H1 (cell line): ENCODE measurements at regions not wholly inside any gene's neighbourhood (a gene's known extent, or its start where the extent isn't known, plus 50 kb on each side); places are given as distances from the start of the nearest gene placed in this dataset.

Experiments
- CTCF ChIA-PET: fragments of 300-600 bp; sonication (Branson Sonifier 250); formaldehyde crosslinking; loops from one replicate; lab custom pipeline; 2021; ENCODE audit not compliant: partially characterized antibody; lab: Charles Lee
- POLR2A ChIA-PET: fragments of 300-600 bp; sonication (Branson Sonifier 250); formaldehyde crosslinking; loops from one replicate; lab custom pipeline; 2021; ENCODE audit warnings: inconsistent platforms; ENCODE audit not compliant: partially characterized antibody; lab: Charles Lee
- DNase-seq, 2 experiments: peaks; one replicate each; pipeline versions ENCODE4 v3.0.0 to v3.0.0-alpha.2; 2010 to 2022; ENCODE audit warnings: low spot score in 2 of 2, low read depth in 1 of 2, mixed read lengths in 1 of 2
- FAIRE-seq: peaks from 2 replicates; lab custom pipeline; 2011; peaks lifted over from hg19 to GRCh38; lab: Jason Lieb, UNC
- H2AFZ ChIP-seq: 2 replicates; pipeline ENCODE4 v1.8.1; 2012; ENCODE audit warnings: low read length, inconsistent platforms
- H2AK5ac ChIP-seq: 2 replicates; pipeline ENCODE4 v1.6.1; 2013; ENCODE audit warnings: low read depth, low read length
- H2BK120ac ChIP-seq: replicated peaks from 2 replicates; pipeline ENCODE3; 2013; ENCODE audit warnings: low read depth, low read length, inconsistent platforms
- H2BK12ac ChIP-seq: 2 replicates; pipeline ENCODE4 v1.6.1; 2013; ENCODE audit warnings: low read depth, low read length
- H2BK15ac ChIP-seq: 2 replicates; pipeline ENCODE4 v1.6.1; 2013; ENCODE audit warnings: low read length
- H2BK20ac ChIP-seq: 2 replicates; pipeline ENCODE4 v1.6.1; 2013; ENCODE audit warnings: low read length
- H2BK5ac ChIP-seq: 2 replicates; pipeline ENCODE4 v1.6.1; 2013; ENCODE audit warnings: low read depth, low read length
- H3K14ac ChIP-seq: 2 replicates; pipeline ENCODE4 v1.6.1; 2013; ENCODE audit warnings: inconsistent platforms; ENCODE audit not compliant: insufficient read length
- H3K18ac ChIP-seq: 2 replicates; pipeline ENCODE4 v1.6.1; 2013; ENCODE audit warnings: low read length; ENCODE audit errors: extremely low read depth
- H3K23ac ChIP-seq: 2 replicates; pipeline ENCODE4 v1.6.1; 2013; ENCODE audit warnings: inconsistent platforms; ENCODE audit not compliant: insufficient read length
- H3K23me2 ChIP-seq: 2 replicates; pipeline ENCODE4 v1.6.1; 2013; ENCODE audit warnings: low read depth, low read length
- H3K27ac ChIP-seq: 2 replicates; pipeline ENCODE4 v1.6.1; 2011; ENCODE audit warnings: low read depth, low read length, inconsistent platforms
- H3K27me3 ChIP-seq, 4 experiments: replicated peaks in 1 of 4; 1 replicate in 1 of 4; 2 replicates in 3 of 4; pipeline versions ENCODE4 v1.6.1 to v1.8.1; 2011 to 2013; ENCODE audit warnings: low read length in 3 of 4, mild to moderate bottlenecking in 3 of 4, inconsistent platforms in 2 of 4, mixed read lengths in 2 of 4, moderate library complexity in 1 of 4; ENCODE audit not compliant: control insufficient read depth in 3 of 4, insufficient read depth in 3 of 4; ENCODE audit errors: extremely low read depth in 1 of 4
- H3K36me3 ChIP-seq, 4 experiments: 2 replicates each; pipeline versions ENCODE4 v1.6.1 to v1.8.1; 2011 to 2013; ENCODE audit warnings: mild to moderate bottlenecking in 4 of 4, low read length in 3 of 4, moderate library complexity in 2 of 4, control low read depth in 1 of 4, inconsistent platforms in 1 of 4; ENCODE audit not compliant: insufficient read depth in 4 of 4, control insufficient read depth in 2 of 4
- H3K4ac ChIP-seq: replicated peaks from 2 replicates; pipeline ENCODE3; 2013; ENCODE audit warnings: low read length, low read depth, mixed read lengths, inconsistent platforms; ENCODE audit not compliant: insufficient read length
- H3K4me1 ChIP-seq, 4 experiments: replicated peaks in 1 of 4; 1 replicate in 1 of 4; 2 replicates in 3 of 4; pipeline versions ENCODE4 v1.6.1 to v1.8.1; 2011 to 2013; ENCODE audit warnings: low read length in 3 of 4, inconsistent platforms in 2 of 4, mixed read lengths in 1 of 4; ENCODE audit not compliant: insufficient read depth in 4 of 4, control insufficient read depth in 3 of 4
- H3K4me2 ChIP-seq, 2 experiments: 2 replicates each; pipeline versions ENCODE4 v1.6.1 to v1.8.1; 2011 to 2013; ENCODE audit warnings: low read depth in 2 of 2, low read length in 2 of 2, control low read depth in 1 of 2, inconsistent platforms in 1 of 2, mild to moderate bottlenecking in 1 of 2; ENCODE audit not compliant: insufficient read depth in 1 of 2
- H3K4me3 ChIP-seq, 4 experiments: fragments of 200-600, 300-600 bp in 1 of 4; sonication (generic), shearing (Covaris generic), sonication (Bioruptor Twin) in 1 of 4; 2 replicates each; pipeline versions ENCODE4 v1.5.1 to v1.8.1; 2011 to 2016; ENCODE audit warnings: low read length in 4 of 4, low read depth in 3 of 4, control low read depth in 2 of 4, inconsistent platforms in 2 of 4, mild to moderate bottlenecking in 2 of 4, mixed read lengths in 1 of 4, moderate library complexity in 1 of 4; ENCODE audit not compliant: insufficient read depth in 2 of 4; ENCODE audit errors: extremely low read depth in 1 of 4
- H3K56ac ChIP-seq: replicated peaks from 2 replicates; pipeline ENCODE3; 2013; ENCODE audit warnings: low read depth, mild to moderate bottlenecking, mixed read lengths, low read length, inconsistent platforms; ENCODE audit not compliant: insufficient read length
- H3K79me1 ChIP-seq: 2 replicates; pipeline ENCODE4 v1.6.1; 2013; ENCODE audit warnings: low read depth, low read length, control low read depth
- H3K79me2 ChIP-seq, 2 experiments: 2 replicates each; pipeline versions ENCODE4 v1.6.1 to v1.8.1; 2012 to 2013; ENCODE audit warnings: low read length in 2 of 2, mild to moderate bottlenecking in 2 of 2, inconsistent platforms in 1 of 2; ENCODE audit not compliant: insufficient read depth in 2 of 2, control insufficient read depth in 1 of 2
- H3K9ac ChIP-seq, 4 experiments: replicated peaks in 1 of 4; 1 replicate in 1 of 4; 2 replicates in 3 of 4; pipeline versions ENCODE4 v1.6.1 to v1.8.1; 2011 to 2013; ENCODE audit warnings: low read depth in 3 of 4, low read length in 3 of 4, control low read depth in 2 of 4, mild to moderate bottlenecking in 2 of 4, moderate library complexity in 2 of 4, inconsistent platforms in 1 of 4; ENCODE audit errors: extremely low read depth in 1 of 4
- H3K9me3 ChIP-seq, 2 experiments: 2 replicates each; pipeline versions ENCODE4 v1.6.1 to v1.8.1; 2012 to 2013; ENCODE audit warnings: mild to moderate bottlenecking in 2 of 2, moderate library complexity in 2 of 2, control low read depth in 1 of 2, inconsistent platforms in 1 of 2, low read depth in 1 of 2, low read length in 1 of 2, mixed read lengths in 1 of 2; ENCODE audit not compliant: insufficient read depth in 2 of 2
- H4K20me1 ChIP-seq, 2 experiments: replicated peaks in 1 of 2; 2 replicates each; pipeline versions ENCODE3 to v1.8.1; 2011 to 2013; ENCODE audit warnings: inconsistent platforms in 2 of 2, low read length in 2 of 2, mild to moderate bottlenecking in 1 of 2; ENCODE audit not compliant: insufficient read depth in 2 of 2, control insufficient read depth in 1 of 2
- H4K5ac ChIP-seq: 2 replicates; pipeline ENCODE4 v1.6.1; 2013; ENCODE audit warnings: low read length, low read depth, mixed read lengths, inconsistent platforms; ENCODE audit not compliant: insufficient read length
- H4K8ac ChIP-seq: 2 replicates; pipeline ENCODE4 v1.8.0; 2013; ENCODE audit warnings: mild to moderate bottlenecking, moderate library complexity, low read length, inconsistent platforms; ENCODE audit not compliant: insufficient read depth; ENCODE audit errors: extremely low read depth
- H4K91ac ChIP-seq: replicated peaks from 2 replicates; pipeline ENCODE3; 2013; ENCODE audit warnings: low read length, mixed read lengths, inconsistent platforms; ENCODE audit not compliant: insufficient read length
- WGBS, 2 experiments: shearing (Covaris generic) in 1 of 2; methylation state at CpG; one replicate each; pipeline versions ENCODE4 v1.1.6 to v1.1.7; 2013 to 2015; ENCODE audit warnings: low lambda C conversion rate in 2 of 2, mixed read lengths in 2 of 2, inconsistent platforms in 1 of 2, low coverage in 1 of 2, missing lambda C conversion rate in 1 of 2; ENCODE audit not compliant: insufficient replicate concordance in 2 of 2, insufficient coverage in 1 of 2, insufficient read length in 1 of 2; ENCODE audit errors: extremely low coverage in 1 of 2, missing lambda C conversion rate in 1 of 2; 5-methylcytosine and 5-hydroxymethylcytosine counted together

DNA sequence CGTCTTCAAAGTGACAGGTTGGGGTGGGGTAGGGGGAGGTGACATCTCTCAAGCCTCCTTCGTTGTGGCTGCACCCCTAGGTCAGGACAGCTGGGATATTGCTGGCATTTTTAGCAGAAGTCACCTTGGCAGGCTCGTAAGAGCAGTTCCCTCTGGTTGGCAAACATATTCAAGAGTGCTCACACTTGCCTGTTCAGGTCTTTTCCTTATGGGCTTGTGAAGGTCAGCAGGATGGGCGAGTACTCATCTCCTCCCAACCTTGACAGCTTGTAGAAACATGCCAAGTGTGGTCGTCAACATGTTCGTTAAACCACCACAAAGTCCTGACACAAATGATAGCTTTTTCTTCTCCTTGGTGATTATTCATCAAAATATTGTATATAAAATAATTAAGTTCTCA is 113.6 kb downstream of the HDGFL1 start:
- H3K27me3 ChIP-seq: no peaks in the 10 kb centered on the region
- no peak overlapping the region for H3K14ac ChIP-seq
- no peak overlapping the region for H2AFZ ChIP-seq
- H4K91ac ChIP-seq: no peak overlapping the region
- no peak overlapping the region for H3K4ac ChIP-seq
- no peaks in the 10 kb centered on the region for H3K4me1 ChIP-seq
- no peak overlapping the region for H2BK120ac ChIP-seq
- H4K5ac ChIP-seq: no peak overlapping the region
- no peak overlapping the region for H2AK5ac ChIP-seq
- H3K4me3 ChIP-seq: no peak overlapping the region
- ChIA-PET POLR2A (interaction anchor here (0.6 kb wide), 1 partner anchor 437 kb away, joined by 3 read pairs; no protein-coding TSS in a partner anchor), CTCF (interaction anchor here (0.6 kb wide), 3 partner anchors 37 to 288 kb away, joined by 3 to 5 read pairs (median 4); no protein-coding TSS in a partner anchor)
- no peaks in the 10 kb centered on the region for H3K9me3 ChIP-seq
- H3K23me2 ChIP-seq: no peaks in the 10 kb centered on the region
- H2BK5ac ChIP-seq: no peak overlapping the region
- H2BK12ac ChIP-seq: no peak overlapping the region
- H3K9ac ChIP-seq: no peak overlapping the region
- 91% methylated on average over 6 of the region's 6 CpGs; no CpG with 5 or more reads in 1 of the 2 experiments for WGBS, 2 experiments
- no peak for FAIRE-seq
- H3K79me1 ChIP-seq: no peaks in the 10 kb centered on the region
- no peak overlapping the region for H3K56ac ChIP-seq
- DNase-seq: no peak
- H3K23ac ChIP-seq: no peak overlapping the region
- H3K18ac ChIP-seq: no peak overlapping the region
- H2BK20ac ChIP-seq: no peak overlapping the region
- H3K79me2 ChIP-seq: no peaks in the 10 kb centered on the region
- H3K36me3 ChIP-seq: no peaks in the 10 kb centered on the region
- H2BK15ac ChIP-seq: no peak overlapping the region
- no peak overlapping the region for H4K8ac ChIP-seq
- H3K27ac ChIP-seq: no peak overlapping the region
- no peaks in the 10 kb centered on the region for H4K20me1 ChIP-seq
- no peak overlapping the region for H3K4me2 ChIP-seq
